ENCODE measurements at regions not wholly inside any gene's neighbourhood (a gene's known extent, or its start where the extent isn't known, plus 50 kb on each side); places are given as distances from the start of the nearest gene placed in this dataset.

DNA sequence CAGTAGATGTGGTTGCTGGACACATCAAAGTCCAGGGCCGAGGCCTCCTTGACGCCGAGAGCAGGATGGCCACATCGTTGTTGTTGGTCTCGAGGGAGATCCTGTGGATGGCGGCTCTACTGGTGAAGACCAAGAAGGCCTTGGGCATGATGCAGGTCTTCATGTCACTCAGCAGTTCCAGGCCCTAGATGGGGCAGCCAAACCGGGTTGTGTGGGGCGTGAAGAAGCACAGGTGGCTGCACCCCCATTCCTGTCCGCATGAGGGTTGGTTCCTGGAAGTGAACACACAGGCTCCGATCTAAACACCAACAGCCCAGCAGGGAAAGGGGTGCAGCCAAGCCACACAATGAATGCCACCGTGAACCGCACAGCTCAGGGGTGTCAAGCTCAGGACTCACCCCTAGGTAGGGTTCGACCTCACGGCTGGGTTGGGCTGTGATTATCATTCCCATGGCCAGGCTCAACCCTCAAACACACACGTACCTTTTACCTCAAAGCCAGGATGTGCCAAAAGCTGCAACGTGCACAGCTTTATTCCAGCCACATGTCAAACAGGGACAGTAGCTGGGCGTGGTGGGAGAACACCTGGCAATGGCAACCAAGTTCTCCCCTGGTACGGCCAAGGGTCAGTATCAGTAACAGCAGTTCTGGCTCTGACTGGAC lies 132.3 kb downstream of the CRYBB2 start:
- Histone ChIP-seq H3K79me2 (ENCODE audit: control insufficient read depth, insufficient read depth, low read length) (no peaks in the 10 kb centered on the region), H3K36me3 (ENCODE audit: control insufficient read depth, insufficient read depth, low read length) (peaks cover 4% of the 10 kb centered on the region), H3K23ac (ENCODE audit: low read length) (no peak overlapping the region), H3K4me1 (ENCODE audit: control insufficient read depth, low read depth, low read length) (no peaks in the 10 kb centered on the region), H3K4me2 (ENCODE audit: low read length) (no peak overlapping the region), H4K8ac (ENCODE audit: low read depth, low read length) (no peak overlapping the region), H4K5ac (ENCODE audit: low read length) (no peak overlapping the region), H3K18ac (ENCODE audit: low read length) (no peak overlapping the region), H3K9ac (ENCODE audit: low read length) (no peak overlapping the region), H3K27ac (ENCODE audit: low read depth, low read length) (no peak overlapping the region), H2BK5ac (ENCODE audit: low read length) (no peak overlapping the region), H3K4ac (ENCODE audit: low read depth, low read length) (no peak overlapping the region), H3K27me3 (ENCODE audit: insufficient read depth, low read length, poor library complexity) (no peaks in the 10 kb centered on the region), H3K56ac (ENCODE audit: low read length) (no peak overlapping the region), H2AK5ac (ENCODE audit: low read length) (no peak overlapping the region), H3K4me3 (ENCODE audit: low read length) (no peak overlapping the region), H2BK15ac (replicated peaks; ENCODE audit: low read depth) (no peak overlapping the region), H3K79me1 (ENCODE audit: low read length) (no peaks in the 10 kb centered on the region), H2BK120ac (ENCODE audit: low read depth, low read length) (no peak overlapping the region)
- WGBS (ENCODE audit: extremely low coverage, insufficient coverage, low lambda C conversion rate) = no CpG with 5 or more reads among the region's 18 CpGs
- no peak for DNase-seq

DNA sequence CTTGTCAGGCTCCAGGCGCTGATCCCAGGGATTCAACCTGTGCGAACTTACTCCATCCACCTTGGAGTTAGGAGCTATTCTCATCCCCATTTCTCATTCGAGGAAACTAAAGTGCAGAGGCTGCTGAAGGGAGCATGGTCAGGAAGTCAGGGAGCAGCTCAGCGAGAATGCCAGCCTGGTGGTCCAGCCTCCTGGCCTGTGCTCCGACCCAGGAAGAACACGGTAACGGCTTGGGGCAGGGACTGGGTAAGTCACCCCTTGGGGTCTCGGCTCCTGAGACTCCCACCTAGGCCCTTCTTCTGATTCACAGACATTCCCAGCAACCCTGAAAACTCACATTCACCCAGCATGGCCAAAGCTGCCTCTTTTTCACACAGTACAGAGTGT lies 132.8 kb downstream of the CRYBB2 start:
- Histone ChIP-seq H3K4me1 (ENCODE audit: control insufficient read depth, low read depth, low read length) (no peaks in the 10 kb centered on the region), H3K79me2 (ENCODE audit: control insufficient read depth, insufficient read depth, low read length) (no peaks in the 10 kb centered on the region), H3K4me2 (ENCODE audit: low read length) (no peak overlapping the region), H2BK120ac (ENCODE audit: low read depth, low read length) (no peak overlapping the region), H3K27me3 (ENCODE audit: insufficient read depth, low read length, poor library complexity) (no peaks in the 10 kb centered on the region), H2AK5ac (ENCODE audit: low read length) (no peak overlapping the region), H3K27ac (ENCODE audit: low read depth, low read length) (no peak overlapping the region), H3K9ac (ENCODE audit: low read length) (no peak overlapping the region), H3K23ac (ENCODE audit: low read length) (no peak overlapping the region), H2BK15ac (replicated peaks; ENCODE audit: low read depth) (no peak overlapping the region), H2BK5ac (ENCODE audit: low read length) (no peak overlapping the region), H4K5ac (ENCODE audit: low read length) (no peak overlapping the region), H4K8ac (ENCODE audit: low read depth, low read length) (no peak overlapping the region), H3K4ac (ENCODE audit: low read depth, low read length) (no peak overlapping the region), H3K36me3 (ENCODE audit: control insufficient read depth, insufficient read depth, low read length) (peaks cover 4% of the 10 kb centered on the region), H3K4me3 (ENCODE audit: low read length) (no peak overlapping the region), H3K18ac (ENCODE audit: low read length) (no peak overlapping the region), H3K79me1 (ENCODE audit: low read length) (no peaks in the 10 kb centered on the region), H3K56ac (ENCODE audit: low read length) (no peak overlapping the region)
- WGBS (ENCODE audit: extremely low coverage, insufficient coverage, low lambda C conversion rate) = no CpG with 5 or more reads among the region's 8 CpGs
- DNase-seq = no peak

DNA sequence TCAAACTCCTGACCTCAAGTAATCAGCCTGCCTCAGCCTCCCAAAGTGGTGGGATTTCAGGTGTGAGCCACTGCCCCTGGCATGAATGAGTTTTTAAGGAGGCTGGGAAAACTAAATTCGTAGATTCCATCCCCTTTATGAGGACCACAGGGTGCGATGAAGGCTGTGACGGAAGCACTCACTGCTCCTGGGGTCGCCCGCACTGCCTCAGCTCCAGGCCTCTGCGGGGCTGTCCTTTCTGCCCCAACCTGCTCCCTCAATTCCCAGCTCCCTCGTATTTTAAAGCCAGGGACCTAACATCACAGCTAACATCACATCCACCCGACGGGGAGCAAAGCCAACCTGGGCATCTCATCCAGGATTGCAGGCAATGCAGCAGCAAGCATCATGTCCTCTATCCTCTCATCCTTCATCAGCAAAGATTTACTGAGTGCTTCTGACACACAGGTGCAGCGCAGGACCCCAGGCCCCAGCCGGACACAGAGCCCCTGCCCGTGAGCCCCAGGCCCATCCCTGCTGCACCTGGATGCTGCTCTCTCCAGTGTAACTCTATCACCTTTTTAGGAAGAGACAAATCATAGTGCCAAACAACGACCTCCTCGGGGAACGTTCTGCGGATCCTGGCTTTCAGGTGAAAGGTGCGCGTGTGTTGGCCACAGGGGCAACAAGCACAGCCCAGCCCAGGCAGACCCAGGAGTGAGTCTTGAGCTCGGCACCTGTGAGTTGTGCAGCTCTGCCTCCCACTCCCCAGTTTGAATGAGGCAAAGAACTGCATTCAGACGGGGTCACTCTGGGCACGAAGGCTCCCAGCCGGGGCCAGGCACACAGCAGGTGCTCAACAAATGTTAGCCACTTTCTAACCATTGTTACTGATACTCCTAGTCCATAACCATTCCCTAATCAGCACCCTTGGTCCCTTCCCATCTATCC lies 134.3 kb downstream of the CRYBB2 start:
- Histone ChIP-seq H3K4ac (ENCODE audit: low read depth, low read length) (no peak overlapping the region), H4K5ac (ENCODE audit: low read length) (no peak overlapping the region), H3K4me1 (ENCODE audit: control insufficient read depth, low read depth, low read length) (no peaks in the 10 kb centered on the region), H2BK5ac (ENCODE audit: low read length) (no peak overlapping the region), H3K9ac (ENCODE audit: low read length) (no peak overlapping the region), H4K8ac (ENCODE audit: low read depth, low read length) (no peak overlapping the region), H2BK15ac (replicated peaks; ENCODE audit: low read depth) (no peak overlapping the region), H3K23ac (ENCODE audit: low read length) (no peak overlapping the region), H3K36me3 (ENCODE audit: control insufficient read depth, insufficient read depth, low read length) (peaks cover 4% of the 10 kb centered on the region), H3K27me3 (ENCODE audit: insufficient read depth, low read length, poor library complexity) (no peaks in the 10 kb centered on the region), H3K56ac (ENCODE audit: low read length) (no peak overlapping the region), H3K79me2 (ENCODE audit: control insufficient read depth, insufficient read depth, low read length) (no peaks in the 10 kb centered on the region), H3K79me1 (ENCODE audit: low read length) (no peaks in the 10 kb centered on the region), H3K4me2 (ENCODE audit: low read length) (no peak overlapping the region), H2BK120ac (ENCODE audit: low read depth, low read length) (no peak overlapping the region), H3K27ac (ENCODE audit: low read depth, low read length) (no peak overlapping the region), H3K4me3 (ENCODE audit: low read length) (no peak overlapping the region), H3K18ac (ENCODE audit: low read length) (no peak overlapping the region), H2AK5ac (ENCODE audit: low read length) (no peak overlapping the region)
- WGBS (ENCODE audit: extremely low coverage, insufficient coverage, low lambda C conversion rate) = no CpG with 5 or more reads among the region's 22 CpGs
- no peak for DNase-seq

DNA sequence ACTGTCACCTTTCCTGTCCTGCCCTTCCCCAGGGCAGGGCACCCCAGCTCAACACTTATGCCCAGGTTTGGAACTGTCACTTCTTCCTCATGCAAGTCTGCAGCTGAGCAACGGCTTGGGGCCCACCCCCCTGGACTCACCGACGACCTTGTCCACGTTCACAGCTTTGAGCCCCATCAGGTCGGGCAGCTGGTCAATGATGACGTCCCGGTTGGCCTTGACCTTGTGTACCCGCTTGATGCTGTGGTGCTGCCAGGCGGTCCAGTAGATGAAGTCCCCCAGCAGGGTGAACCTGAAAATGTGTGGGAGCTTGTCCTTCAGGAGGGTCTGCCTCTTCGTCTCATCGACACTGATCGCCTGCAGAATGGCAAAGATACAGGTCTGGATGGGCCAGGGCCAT lies 135.0 kb downstream of the CRYBB2 start:
- Histone ChIP-seq H2BK15ac (replicated peaks; ENCODE audit: low read depth) (no peak overlapping the region), H3K4me2 (ENCODE audit: low read length) (no peak overlapping the region), H3K4me3 (ENCODE audit: low read length) (no peak overlapping the region), H3K27ac (ENCODE audit: low read depth, low read length) (no peak overlapping the region), H3K4ac (ENCODE audit: low read depth, low read length) (no peak overlapping the region), H3K18ac (ENCODE audit: low read length) (no peak overlapping the region), H4K5ac (ENCODE audit: low read length) (no peak overlapping the region), H3K56ac (ENCODE audit: low read length) (no peak overlapping the region), H3K79me1 (ENCODE audit: low read length) (no peaks in the 10 kb centered on the region), H3K79me2 (ENCODE audit: control insufficient read depth, insufficient read depth, low read length) (no peaks in the 10 kb centered on the region), H3K4me1 (ENCODE audit: control insufficient read depth, low read depth, low read length) (no peaks in the 10 kb centered on the region), H4K8ac (ENCODE audit: low read depth, low read length) (no peak overlapping the region), H2BK5ac (ENCODE audit: low read length) (no peak overlapping the region), H2AK5ac (ENCODE audit: low read length) (no peak overlapping the region), H3K23ac (ENCODE audit: low read length) (no peak overlapping the region), H2BK120ac (ENCODE audit: low read depth, low read length) (no peak overlapping the region), H3K27me3 (ENCODE audit: insufficient read depth, low read length, poor library complexity) (no peaks in the 10 kb centered on the region), H3K9ac (ENCODE audit: low read length) (no peak overlapping the region), H3K36me3 (ENCODE audit: control insufficient read depth, insufficient read depth, low read length) (peaks cover 4% of the 10 kb centered on the region)
- no peak for DNase-seq
- no CpG with 5 or more reads among the region's 12 CpGs for WGBS (ENCODE audit: extremely low coverage, insufficient coverage, low lambda C conversion rate)

DNA sequence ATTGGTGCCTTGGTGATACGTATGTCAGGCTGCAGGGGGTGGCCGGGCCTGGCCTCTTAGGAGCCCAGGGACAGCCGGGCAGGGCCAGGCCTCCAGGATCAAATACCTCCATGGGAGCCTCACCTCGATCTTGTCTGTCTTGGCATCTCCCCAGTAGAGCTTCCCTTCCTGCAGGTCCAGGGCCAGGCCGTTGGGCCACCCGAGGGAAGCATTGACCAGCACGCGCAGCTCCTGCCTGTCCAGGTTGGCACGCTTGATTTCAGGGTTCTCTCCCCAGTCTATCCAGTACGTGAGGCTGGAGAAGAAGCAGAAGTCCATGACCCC lies 137.7 kb downstream of the CRYBB2 start:
- no peak overlapping the region for H2BK15ac ChIP-seq (replicated peaks; ENCODE audit: low read depth)
- no peaks in the 10 kb centered on the region for H3K79me2 ChIP-seq (ENCODE audit: control insufficient read depth, insufficient read depth, low read length)
- H3K27ac ChIP-seq (ENCODE audit: low read depth, low read length) = no peak overlapping the region
- no peak overlapping the region for H3K4me2 ChIP-seq (ENCODE audit: low read length)
- no peak overlapping the region for H2AK5ac ChIP-seq (ENCODE audit: low read length)
- no peaks in the 10 kb centered on the region for H3K4me1 ChIP-seq (ENCODE audit: control insufficient read depth, low read depth, low read length)
- H2BK5ac ChIP-seq (ENCODE audit: low read length) = no peak overlapping the region
- H3K23ac ChIP-seq (ENCODE audit: low read length) = no peak overlapping the region
- H3K27me3 ChIP-seq (ENCODE audit: insufficient read depth, low read length, poor library complexity) = no peaks in the 10 kb centered on the region
- H3K56ac ChIP-seq (ENCODE audit: low read length) = no peak overlapping the region
- H3K36me3 ChIP-seq (ENCODE audit: control insufficient read depth, insufficient read depth, low read length) = peaks cover 1% of the 10 kb centered on the region
- no peak overlapping the region for H3K18ac ChIP-seq (ENCODE audit: low read length)
- no peak overlapping the region for H4K8ac ChIP-seq (ENCODE audit: low read depth, low read length)
- WGBS (ENCODE audit: extremely low coverage, insufficient coverage, low lambda C conversion rate) = no CpG with 5 or more reads among the region's 10 CpGs
- no peaks in the 10 kb centered on the region for H3K79me1 ChIP-seq (ENCODE audit: low read length)
- H3K9ac ChIP-seq (ENCODE audit: low read length) = no peak overlapping the region
- no peak overlapping the region for H2BK120ac ChIP-seq (ENCODE audit: low read depth, low read length)
- DNase-seq = no peak
- H3K4me3 ChIP-seq (ENCODE audit: low read length) = no peak overlapping the region
- no peak overlapping the region for H4K5ac ChIP-seq (ENCODE audit: low read length)
- no peak overlapping the region for H3K4ac ChIP-seq (ENCODE audit: low read depth, low read length)
